ENCODE measurements at regions not wholly inside any gene's neighbourhood (a gene's known extent, or its start where the extent isn't known, plus 50 kb on each side); places are given as distances from the start of the nearest gene placed in this dataset.

- Histone ChIP-seq H3K36me3 (no peaks in the 10 kb centered on the region), H3K4me3 (no peak overlapping the region), H3K4me1 (no peaks in the 10 kb centered on the region), H3K9me3 (no peaks in the 10 kb centered on the region), H3K27me3 (no peaks in the 10 kb centered on the region), H3K27ac (no peak overlapping the region)
- TF ChIP-seq CTCF (IDR thresholded peaks at IDR 0.05) = no peak
- intact Hi-C loops (cut with DNase I; ENCODE audit: low total_unique reads) = no loop called here
- DNase-seq = no peak
These were observed 379.5 kb upstream of the ATP10A start for GRCh38 chr15:26242565-26243071.

DNA sequence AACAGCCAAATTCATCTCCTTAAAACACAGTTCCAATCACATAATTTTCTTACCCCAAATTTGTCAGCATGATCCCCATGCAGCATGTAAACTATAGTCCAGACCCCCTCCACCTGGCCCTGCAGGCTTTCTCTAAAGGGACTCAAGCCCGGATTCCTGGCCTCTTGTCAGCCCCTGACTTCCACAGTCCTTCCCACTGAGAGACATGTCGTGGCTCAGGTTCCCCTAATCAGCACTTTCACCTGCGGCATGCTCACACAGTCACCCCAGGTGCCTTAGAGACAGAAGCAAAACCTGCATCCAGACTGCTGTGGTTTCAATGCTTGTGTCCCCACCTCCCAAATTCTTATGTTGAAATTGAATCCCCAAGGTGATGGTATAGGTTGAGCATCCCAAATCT is 372.7 kb upstream of the ATP10A start:
- intact Hi-C loops (cut with DNase I; ENCODE audit: low total_unique reads) = no loop called here
- no peak for DNase-seq
- Histone ChIP-seq H3K4me3 (no peak overlapping the region), H3K27me3 (peaks cover 0 to 6% of the 10 kb centered on the region in 2 donors), H3K4me1 (no peaks in the 10 kb centered on the region), H3K36me3 (no peaks in the 10 kb centered on the region), H3K27ac (no peak overlapping the region), H3K9me3 (no peaks in the 10 kb centered on the region)
- TF ChIP-seq CTCF (IDR thresholded peaks at IDR 0.05) = no peak

DNA sequence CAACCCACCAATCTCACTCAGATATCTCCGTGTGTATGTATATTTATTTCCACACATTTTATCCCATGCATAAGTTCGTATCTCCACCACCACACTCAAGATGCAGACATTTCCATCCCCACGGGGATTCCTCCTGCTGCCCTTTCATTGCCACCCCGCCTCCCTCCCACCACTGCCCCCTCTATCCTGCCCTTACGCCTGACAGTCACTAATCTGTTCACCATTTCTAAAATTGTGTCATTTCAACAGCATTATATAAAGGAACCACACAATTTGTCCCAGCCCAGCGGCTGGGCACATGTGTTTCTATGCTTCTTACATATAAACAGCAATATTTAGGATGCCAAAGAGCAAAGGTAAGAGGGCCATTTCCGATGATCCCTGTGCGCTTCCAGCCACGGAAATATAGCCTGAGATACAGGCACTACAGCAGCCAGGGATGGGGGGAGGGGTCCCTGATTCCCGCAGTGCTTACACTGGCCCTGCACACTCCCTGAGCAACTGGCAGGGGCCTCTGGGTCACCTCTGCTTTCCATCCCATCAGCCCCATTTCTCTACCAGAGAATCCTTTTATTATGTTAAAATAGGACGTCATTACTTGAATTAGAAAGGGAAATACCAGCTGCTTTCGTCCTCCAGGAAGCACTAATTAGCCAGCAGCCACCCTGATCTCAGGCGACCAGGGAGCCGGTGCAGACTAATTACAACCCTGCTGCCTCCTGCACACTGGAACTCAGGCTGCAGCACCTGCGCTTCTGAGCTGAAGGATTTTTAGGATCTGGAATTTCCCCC is 372.0 kb upstream of the ATP10A start:
- no peak overlapping the region for H3K4me3 ChIP-seq
- DNase-seq = no peak
- no peaks in the 10 kb centered on the region for H3K36me3 ChIP-seq
- no peak for TF ChIP-seq CTCF (IDR thresholded peaks at IDR 0.05)
- no peak overlapping the region for H3K27ac ChIP-seq
- H3K4me1 ChIP-seq = no peaks in the 10 kb centered on the region
- peaks cover 0 to 6% of the 10 kb centered on the region in 2 donors for H3K27me3 ChIP-seq
- intact Hi-C loops (cut with DNase I; ENCODE audit: low total_unique reads) = no loop called here
- no peaks in the 10 kb centered on the region for H3K9me3 ChIP-seq

DNA sequence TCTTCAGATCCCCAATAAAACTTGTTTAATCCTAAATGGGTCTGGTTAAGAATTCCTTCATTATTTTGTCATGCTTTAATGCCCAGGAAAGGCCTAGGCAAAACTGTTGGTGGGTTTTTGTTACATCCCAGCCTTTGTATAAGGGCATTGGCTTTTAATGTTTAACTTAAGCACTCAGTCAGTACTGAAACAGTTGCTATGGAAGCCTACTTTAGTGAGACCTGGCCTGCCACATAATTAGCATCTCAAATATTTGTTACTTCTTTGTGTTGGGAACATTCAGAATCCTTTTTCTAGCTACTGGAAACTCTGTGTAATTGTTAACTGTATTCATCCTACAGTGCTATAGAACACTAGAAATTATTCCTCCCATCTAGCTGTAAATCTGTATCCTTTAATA is 369.6 kb upstream of the ATP10A start:
- no peak for DNase-seq
- H3K4me3 ChIP-seq = no peak overlapping the region
- H3K4me1 ChIP-seq = no peaks in the 10 kb centered on the region
- peaks cover 0 to 6% of the 10 kb centered on the region in 2 donors for H3K27me3 ChIP-seq
- intact Hi-C loops (cut with DNase I; ENCODE audit: low total_unique reads) = no loop called here
- no peak for TF ChIP-seq CTCF (IDR thresholded peaks at IDR 0.05)
- no peak overlapping the region for H3K27ac ChIP-seq
- H3K36me3 ChIP-seq = no peaks in the 10 kb centered on the region
- peaks cover 0 to 5% (median 0%) of the 10 kb centered on the region in 3 donors for H3K9me3 ChIP-seq

GRCh38 chr15:26231096-26231495 is 368.0 kb upstream of the ATP10A start:
- Histone ChIP-seq H3K9me3 (peaks cover 0 to 5% (median 0%) of the 10 kb centered on the region in 3 donors), H3K4me3 (no peak overlapping the region), H3K27me3 (peaks cover 0 to 6% of the 10 kb centered on the region in 2 donors), H3K4me1 (no peaks in the 10 kb centered on the region), H3K27ac (no peak overlapping the region), H3K36me3 (no peaks in the 10 kb centered on the region)
- intact Hi-C loops (cut with DNase I; ENCODE audit: low total_unique reads) = no loop called here
- no peak for TF ChIP-seq CTCF (IDR thresholded peaks at IDR 0.05)
- DNase-seq = no peak
